NCI-H82 (cell line): ENCODE measurements at regions not wholly inside any gene's neighbourhood (a gene's known extent, or its start where the extent isn't known, plus 50 kb on each side); places are given as distances from the start of the nearest gene placed in this dataset.
"Not testable (repeated sequence)": the region's sequence is repeated elsewhere in the genome, so short reads cannot be mapped to it uniquely, and the experiment has no call there.

Experiments
- DNase-seq: peaks from one replicate; lab custom pipeline; 2025; lab: John Stamatoyannopoulos, UW

DNA sequence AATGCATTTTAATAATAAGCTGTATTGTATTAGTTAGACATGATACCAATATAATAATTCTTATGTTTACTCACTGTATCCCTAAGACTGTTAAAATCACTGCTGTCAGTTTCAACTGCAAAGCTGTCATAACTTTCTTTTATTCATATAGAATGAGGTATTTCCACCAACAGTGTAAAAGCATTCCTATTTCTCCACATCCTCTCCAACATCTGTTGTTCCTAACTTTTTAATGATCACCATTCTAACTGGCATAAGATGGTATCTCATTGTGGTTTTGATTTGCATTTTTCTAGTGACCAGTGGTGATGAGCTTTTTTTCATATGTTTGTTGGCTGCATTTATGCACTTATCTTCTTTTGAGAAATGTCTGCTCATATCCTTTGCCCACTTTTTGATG, 177.6 kb upstream of the MME start:
- DNase-seq: not testable (repeated sequence)

DNA sequence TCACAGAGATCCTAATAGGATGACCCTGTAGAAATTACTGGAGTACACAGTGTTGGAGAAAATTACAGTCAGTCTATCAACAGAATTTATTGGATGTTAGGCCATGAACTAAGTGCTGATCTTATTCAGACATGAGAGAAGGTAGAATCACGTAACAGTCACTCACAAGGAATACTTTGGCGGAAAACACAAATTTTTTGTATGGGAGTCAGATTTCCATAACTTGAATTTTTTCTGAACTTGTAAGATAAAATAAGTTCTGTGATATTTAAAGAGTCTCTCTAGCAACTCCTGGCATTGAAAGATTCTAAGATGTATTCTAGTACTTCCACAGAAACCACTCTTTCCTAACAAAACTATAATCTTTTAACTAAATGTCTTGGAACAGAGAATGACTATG, 178.8 kb upstream of the MME start:
- DNase-seq: no peak

DNA sequence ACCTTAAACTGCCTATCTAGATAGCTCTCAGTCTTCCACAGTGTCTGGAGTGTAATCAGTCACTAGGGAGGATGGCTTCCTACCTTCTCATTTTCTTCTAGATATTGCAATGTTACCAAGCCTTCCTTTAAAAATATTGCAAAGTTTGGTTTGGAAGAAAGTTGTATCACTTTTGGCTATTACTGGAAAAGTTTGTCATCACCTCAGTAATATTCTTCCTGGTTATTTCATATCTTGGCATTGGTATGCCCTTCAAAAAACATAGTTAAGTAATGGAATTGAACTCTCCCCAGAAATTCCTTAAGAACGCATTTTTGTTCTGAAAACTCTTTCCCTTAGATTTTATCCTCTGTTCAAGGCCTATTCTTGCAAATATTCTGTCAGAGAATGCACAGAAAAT, 179.3 kb upstream of the MME start:
- no peak for DNase-seq

DNA sequence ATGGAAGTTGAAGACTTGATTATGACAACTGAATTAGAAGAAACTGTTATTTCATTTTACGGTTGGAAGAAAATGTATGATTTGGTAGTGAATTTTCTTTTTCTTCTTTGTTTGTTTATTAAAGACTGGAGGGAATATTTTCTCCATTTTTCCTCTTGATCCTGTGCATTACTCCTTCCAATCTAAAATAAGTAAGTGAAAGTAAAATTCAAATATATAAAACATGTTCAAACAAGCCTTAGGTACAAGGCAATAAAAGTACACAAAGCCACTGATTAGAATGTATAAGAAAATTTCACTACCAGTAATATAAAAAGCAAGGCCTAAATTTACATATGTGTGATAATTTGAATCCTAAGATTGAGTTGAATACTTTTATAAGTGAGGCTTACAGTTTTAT, 181.2 kb upstream of the MME start:
- DNase-seq: no peak

DNA sequence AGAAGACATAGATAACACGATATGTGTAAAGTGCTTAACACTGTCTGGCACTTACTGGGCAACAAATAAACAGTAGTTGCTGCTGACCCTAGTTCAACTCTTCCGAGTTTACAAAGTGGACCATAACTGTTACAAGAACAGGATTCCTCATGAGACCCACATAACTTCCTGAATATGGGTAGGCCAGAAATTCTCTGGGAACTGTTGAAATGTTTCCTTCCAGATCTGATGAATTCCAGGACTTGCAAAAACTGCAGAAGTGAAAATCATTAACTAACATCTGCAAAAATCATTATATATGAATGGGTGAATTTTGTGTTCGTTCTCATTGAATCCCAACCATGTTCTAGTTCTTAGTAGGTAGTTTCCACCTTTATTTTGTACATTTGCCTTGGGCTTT, 181.7 kb upstream of the MME start:
- DNase-seq: no peak

DNA sequence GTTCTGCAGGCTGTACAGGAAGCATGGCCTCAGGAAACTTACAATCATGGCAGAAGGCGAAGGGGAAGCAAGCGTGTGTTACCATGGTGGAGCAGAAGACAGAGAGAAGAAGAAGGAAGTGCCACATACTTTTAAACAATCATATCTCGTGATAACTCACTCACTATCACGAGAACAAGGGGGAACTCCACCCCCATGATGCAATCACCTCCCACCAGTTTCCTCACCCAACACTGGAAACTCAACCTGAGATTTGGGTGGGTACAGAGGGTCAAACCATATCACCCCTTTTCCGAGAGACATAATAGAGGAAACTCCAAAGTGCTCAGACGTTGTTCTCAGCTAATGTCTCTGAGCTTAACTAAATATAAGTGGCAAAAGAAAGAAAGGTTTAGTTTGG, 186.3 kb upstream of the MME start:
- no peak for DNase-seq

DNA sequence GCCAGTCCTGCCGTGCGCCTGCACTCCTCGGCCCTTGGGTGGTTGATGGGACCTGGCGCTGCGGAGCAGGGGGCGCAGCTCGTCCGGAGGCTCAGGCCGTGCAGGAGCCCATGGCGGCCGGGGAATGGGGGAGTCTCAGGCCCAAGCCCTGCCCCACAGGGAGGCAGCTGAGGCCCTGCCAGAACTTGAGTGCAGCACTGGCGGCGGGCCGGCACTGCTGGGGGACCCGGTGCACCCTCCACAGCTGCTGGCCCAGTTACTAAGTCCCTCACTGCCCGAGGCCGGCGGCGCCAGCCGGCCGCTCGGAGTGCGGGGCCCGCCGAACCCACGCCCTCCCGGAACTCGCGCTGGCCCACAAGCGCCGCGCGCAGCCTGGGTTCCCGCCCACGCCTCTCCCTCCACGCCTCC, 190.9 kb upstream of the MME start:
- no peak for DNase-seq

DNA sequence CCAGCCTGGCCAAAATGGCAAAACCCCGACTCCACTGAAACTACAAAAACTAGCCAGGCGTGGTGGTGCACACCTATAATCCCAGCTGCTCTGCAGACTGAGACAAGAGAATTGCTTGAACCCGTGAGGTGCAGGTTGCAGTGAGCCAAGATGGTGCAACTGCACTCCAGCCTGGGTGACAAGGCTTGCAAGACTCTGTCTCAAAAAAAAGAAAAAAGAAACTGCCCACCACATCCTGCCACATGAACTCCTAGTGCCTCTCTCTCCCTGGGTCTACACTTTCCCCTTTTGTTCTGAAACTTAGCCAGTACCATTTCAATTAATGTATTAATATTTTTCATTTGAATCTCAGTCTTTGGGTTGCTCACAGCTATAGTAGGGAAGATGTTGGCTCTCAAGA, 192.2 kb upstream of the MME start:
- DNase-seq: no peak

DNA sequence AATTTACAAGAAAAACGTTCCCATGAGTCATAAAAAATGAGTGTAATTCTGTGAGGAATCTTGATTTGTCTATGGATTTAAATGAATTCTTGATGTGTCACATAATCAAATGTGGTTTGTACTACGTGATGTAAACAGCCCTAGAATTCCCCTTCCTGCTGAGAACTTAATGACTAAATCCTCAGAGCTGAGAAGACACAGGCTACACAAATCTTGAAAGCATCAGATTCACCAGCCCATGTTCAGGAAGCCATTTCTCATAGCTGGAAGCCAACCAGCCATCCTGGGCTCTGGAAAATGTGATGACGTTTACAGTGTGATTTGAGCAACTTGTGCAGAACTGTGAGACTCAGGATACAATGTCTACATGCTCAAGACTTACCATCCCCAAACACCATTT, 193.7 kb upstream of the MME start:
- DNase-seq: peak; percentile 6

DNA sequence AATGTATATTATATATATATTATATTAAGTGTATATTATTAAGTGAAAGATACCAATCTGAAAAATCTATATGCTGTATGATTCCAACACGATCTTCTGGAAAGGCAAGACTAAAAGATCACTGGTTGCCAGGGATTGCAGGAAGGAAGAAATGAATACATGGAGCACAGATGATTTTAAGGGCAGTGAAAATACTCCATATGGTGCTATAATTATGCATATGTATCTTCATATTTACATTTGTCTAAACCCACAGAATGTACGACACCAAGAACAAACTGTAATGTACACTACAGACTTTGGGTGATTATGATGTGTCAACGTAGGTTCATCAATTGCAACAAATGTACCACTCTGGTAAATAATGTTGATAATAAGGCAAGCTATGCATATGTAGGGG, 194.7 kb upstream of the MME start:
- DNase-seq: no peak

DNA sequence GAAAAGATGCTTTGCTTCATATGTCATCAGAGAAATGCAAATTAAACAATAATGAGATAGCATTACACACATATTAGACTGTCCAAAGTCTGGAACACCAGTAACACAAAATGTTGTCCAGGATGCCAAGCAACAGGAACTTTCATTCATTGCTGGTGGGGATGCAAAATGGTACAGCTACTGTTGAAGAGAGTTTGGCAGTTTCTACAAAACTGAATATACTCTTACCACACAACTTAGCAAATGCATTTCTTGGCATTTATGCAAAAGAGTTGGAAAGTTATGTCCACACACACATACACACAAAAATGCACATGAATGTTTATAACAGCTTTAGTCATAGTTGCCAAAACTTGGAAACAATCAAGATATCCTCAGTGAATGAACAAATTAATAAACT, 195.2 kb upstream of the MME start:
- DNase-seq: no peak

DNA sequence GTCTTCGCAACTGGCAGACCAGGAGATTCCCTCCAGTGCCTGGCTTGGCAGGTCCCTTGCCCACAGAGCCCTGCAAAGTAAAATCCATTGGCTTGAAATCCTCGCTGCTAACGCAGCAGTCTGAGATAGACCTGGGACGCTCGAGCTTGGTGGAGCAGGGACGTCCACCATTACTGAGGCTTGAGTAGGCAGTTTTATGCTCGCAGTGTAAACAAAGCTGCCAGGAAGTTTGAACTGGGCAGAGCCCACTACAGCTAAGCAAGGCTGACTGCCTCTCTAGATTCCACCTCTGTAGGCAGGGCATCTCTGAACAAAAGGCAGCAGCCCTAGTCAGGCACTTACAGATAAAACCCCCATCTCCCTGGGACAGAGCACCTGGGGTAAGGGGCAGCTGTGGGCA, 205.0 kb upstream of the MME start:
- no peak for DNase-seq

DNA sequence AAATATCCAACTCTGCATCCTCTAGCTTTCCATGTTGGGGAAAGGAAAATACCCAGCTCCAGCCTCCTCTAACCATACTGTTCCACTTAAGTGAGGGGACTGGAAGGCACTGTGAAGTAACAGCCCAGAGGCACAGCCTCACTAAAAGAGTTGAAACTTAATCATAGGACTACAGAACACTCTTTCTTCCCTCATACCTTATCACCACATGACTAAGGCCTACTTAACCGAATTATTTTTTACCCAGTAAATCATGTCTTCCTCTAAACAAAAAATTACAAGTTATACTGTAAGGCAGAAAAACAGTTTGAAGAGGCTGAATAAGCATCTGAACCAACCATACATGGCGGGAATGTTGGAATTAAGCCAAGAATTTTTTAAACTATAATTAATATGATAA, 207.4 kb upstream of the MME start:
- DNase-seq: no peak

DNA sequence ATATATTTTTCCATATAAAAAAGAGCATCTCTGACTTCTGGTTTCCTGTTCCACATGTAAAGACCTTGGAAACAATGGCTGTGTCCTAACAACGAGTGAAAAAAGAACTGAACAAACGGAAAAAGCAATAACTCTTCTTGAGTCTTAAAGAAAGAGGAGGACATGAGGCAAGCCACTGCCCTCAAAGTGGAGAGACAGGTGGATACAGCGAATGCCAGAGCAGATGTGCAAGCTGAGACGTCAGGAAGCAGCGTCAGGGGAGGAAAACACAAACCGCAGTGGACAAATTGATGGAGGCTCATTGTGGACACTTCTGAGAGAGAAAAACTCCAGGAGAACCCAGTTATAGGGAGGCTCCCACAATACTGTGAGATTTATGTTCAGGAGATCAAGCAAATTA, 208.0 kb upstream of the MME start:
- no peak for DNase-seq

DNA sequence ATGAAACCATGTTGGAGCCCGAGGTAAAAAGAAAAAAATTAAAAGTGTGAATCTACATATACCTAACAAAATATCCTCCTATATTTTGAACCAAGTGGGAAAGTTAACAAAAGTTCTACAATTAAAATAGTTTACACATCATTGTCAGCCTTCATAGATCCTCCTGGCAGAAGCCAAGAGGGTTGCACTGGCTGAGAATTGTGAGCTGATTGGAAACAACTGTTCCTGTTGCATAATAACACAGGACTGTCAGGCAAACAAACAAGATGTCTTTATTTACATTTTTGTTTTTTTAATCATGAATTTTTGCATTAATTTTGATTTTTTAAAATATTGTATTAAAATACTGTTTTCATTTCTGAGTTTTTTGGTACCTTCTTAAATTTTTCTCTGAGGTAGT, 215.2 kb upstream of the MME start:
- DNase-seq: no peak

DNA sequence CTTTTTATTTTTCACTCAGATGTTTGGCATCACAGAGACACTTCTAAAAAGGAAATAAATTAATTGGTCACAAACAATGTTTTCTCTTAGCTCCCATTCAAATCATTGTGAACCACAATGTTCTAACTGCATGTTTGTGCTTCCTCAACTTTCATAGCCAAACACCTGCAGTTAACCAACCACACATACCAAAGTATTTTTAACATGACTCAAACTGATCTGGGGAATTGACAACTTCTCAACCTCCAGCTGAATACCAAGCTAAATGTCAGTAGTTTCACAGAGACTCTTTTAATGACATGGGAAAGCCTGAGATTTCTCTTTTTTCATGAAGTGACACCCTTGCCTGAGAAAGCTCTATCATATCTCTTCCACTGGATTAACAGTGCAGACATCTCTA, 217.9 kb upstream of the MME start:
- no peak for DNase-seq

DNA sequence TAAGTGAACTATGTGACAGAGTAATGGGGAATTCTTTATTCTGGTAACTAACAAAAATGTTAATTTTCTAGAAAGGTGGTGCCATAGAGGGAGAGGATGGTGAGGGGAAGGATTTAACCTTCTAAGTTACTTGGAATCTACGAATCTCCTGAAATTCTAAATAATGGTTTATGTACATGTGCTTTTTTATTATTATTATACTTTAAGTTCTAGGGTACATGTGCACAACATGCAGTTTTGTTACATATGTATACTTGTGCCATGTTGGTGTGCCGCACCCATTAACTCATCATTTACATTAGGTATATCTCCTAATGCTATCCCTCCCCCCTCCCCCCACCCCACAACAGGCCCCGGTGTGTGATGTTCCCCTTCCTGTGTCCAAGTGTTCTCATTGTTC, 227.1 kb upstream of the MME start:
- not testable (repeated sequence) for DNase-seq

DNA sequence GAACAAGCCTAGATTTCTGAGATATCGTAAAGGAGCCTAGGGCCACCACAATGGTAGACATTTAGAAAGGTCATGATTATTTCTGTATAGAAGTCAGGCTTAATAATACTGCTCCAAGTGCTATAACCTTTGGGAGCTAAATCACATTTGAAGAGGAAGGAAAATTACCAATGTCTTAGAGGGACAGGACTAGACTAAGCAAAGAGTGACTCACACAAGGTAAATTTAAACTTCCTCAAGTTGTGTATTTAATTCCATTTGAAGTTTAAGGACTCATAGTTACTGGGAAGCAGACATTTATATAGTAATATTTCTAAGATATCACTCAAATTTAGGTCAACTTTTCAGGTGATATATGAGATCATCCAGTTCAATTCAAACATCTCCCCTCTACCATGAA, 227.6 kb upstream of the MME start:
- DNase-seq: no peak

DNA sequence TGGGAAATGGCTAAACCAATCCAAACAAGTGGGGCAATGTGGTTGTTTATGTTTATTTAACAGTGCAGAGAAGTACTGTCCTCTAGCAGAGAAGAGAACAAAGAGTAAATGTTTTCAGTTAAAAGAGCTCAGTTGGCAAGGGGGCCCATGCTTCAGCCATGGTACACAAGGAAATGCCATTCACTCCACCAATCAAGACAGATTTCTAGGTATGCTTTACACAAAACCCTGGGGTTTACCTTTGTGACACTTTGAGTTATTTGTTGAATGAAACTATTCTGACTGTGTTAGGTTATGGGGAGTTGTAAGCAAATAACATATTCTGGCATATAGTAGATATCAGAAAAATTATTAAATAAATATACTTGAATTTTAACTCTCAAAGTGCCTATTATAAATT, 228.5 kb upstream of the MME start:
- DNase-seq: no peak

DNA sequence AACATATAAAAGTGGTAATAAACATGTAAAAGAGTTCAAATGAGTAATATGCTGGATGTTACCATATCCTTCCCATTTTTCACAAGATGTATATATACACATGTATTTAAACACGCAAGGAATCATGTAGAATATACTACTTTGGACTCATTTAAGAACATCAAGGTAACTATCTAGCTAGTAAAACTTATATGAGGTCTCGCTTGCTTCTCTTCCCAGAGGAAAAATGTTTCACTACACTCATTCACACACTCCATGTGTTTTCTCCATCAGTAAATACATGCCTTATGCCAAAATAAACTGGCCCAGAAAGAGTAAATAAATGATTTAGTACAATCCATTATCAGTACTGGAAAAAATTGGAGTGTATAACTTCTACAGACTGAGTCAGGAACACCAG, 229.2 kb upstream of the MME start:
- DNase-seq: no peak

DNA sequence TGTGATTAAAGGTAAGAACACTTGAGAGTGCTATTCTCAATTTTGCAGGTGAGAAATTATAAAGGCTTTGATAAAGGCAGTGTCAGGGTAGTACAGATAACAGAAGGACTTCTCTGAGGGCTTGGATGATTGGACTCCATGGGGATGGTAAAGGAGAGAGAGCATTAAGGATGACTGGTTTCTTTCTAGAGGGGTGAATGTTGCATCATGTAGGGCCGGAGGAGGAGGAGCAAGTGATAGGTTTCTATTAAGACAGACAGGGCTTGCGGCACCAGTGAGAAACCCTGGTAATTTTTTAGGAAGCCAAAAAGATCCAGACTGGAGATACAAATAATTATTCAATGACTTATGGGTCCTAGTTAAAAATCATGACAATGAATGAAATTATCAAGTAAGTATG, 230.7 kb upstream of the MME start:
- DNase-seq: no peak

DNA sequence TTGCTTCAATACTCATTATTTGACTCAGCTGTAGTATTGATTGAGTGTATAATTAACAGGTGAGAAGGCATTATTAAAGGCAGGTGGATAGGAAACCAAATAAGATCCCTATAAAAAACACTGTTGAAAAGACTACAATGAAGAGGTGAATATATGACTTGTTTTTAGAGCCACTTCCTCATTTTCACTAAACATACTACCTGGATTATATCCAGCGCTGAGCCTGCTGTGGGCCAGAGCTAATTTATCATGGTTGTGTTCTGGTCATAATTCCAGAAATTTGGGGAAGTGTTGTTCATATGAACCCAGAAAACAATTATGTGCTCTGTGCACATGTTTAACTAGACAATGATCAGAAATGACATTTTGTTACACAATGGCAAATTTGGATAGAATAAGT, 235.3 kb upstream of the MME start:
- DNase-seq: no peak

DNA sequence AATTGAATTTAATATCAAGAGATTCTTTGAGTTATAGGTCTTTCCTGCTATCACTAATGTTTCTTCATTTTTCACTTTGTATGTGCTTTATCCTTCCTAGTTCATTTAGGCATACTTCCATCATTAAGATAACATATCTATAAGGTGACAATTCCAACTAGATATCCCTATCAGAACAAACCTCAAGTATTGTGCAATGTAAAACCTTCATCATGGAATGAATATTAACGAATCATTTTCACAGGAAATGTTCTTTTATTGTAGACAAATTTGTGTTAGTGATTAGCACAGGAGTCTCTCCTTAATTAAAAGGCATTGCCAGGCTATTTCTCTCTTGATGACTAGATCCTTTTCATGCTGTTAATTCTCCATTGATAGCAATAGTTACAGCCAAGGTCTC, 236.5 kb upstream of the MME start:
- no peak for DNase-seq

DNA sequence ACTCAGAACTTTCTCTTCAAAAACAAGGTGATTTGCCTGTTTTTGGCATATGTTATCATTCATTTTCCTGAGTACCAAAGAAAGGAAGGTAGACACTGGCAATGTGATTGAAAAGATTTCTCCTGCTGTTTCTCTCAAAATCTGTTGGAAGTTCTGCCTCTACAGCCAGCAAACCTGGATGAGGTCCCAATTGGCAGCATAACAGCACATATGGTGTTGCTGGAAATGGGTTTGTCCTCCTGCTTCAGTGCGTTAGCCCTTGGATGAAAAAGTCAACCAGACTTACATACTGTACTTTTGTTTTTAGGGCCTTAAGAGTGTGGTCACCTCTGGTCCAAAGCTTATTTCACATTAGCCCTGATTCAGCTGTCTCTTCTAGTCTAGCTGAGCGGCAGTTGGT, 237.6 kb upstream of the MME start:
- DNase-seq: no peak

DNA sequence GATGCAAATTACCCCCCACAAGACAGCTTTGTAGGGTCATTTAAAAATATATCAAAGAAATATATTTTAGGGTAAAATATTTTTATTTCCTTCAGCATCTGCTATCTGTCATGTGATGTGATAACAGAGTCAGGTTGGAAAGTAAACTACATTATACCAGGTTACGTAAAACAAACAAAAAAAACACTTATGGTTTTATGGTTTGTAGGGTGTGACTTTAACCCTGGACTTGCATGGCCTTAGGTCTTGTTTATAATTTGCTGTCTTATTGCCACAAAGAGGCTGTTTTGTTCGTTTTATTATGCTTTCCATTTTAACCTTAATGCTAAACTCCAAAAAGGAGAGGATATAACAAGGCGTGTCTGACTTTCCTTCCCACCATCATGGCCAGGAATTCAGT, 244.5 kb upstream of the MME start:
- DNase-seq: no peak

DNA sequence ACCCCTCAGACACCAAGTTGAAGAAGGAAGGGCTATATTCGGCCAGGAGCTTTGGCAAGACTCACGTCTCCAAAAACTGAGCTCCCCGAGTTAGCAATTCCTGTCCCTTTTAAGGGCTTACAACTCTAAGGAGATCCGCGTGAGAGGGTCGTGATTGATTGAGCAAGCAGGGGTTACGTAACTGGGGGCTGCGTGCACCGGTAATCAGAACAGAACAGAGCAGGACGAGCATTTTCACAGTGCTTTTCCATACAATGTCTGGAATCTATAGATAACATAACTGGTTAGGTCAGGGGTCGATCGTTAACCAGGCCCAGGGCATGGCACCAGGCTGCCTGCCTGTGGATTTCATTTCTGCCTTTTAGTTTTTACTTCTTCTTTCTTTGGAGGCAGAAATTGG, 245.3 kb upstream of the MME start:
- not testable (repeated sequence) for DNase-seq
